ENCODE measurements at regions not wholly inside any gene's neighbourhood (a gene's known extent, or its start where the extent isn't known, plus 50 kb on each side); places are given as distances from the start of the nearest gene placed in this dataset.

GRCh38 chr11:80626721-80627120 lies 1185.9 kb upstream of the TENM4 start:
- no peaks in the 10 kb centered on the region for H3K27me3 ChIP-seq (replicated peaks)
- no peak for TF ChIP-seq CTCF (IDR thresholded peaks at IDR 0.05; ENCODE audit: low read depth, low read length, missing control alignments)
- H3K36me3 ChIP-seq (replicated peaks): no peaks in the 10 kb centered on the region
- no peak overlapping the region for H3K4me3 ChIP-seq (ENCODE audit: low read depth, low read length)
- in situ Hi-C loops (cut with HindIII; ENCODE audit: low pct_ligation_motif_present, low sequenced_read_pairs): no loop called here
- DNase-seq: no peak
- no peak overlapping the region for H3K27ac ChIP-seq

DNA sequence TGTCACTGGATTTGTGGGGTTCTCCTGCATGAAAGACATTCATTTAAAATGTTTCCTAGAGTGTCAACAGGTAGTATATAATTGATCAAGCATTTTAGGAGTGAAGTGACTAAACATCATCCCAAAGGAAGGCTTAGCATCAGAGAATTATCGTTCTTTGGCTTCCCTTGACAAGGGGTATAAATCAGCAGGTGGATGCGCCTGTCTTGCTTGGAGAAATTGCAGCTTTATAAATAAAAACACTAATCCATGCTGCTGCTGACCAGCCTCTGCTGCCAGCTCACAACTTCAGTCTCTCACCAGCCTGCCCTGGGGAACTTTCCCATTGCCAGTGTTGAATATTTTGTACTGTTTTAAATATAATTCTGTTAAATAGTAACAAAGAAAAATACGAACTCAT lies 1184.7 kb upstream of the TENM4 start:
- TF ChIP-seq CTCF (IDR thresholded peaks at IDR 0.05; ENCODE audit: low read depth, low read length, missing control alignments): no peak
- in situ Hi-C loops (cut with HindIII; ENCODE audit: low pct_ligation_motif_present, low sequenced_read_pairs): no loop called here
- H3K4me3 ChIP-seq (ENCODE audit: low read depth, low read length): no peak overlapping the region
- H3K36me3 ChIP-seq (replicated peaks): no peaks in the 10 kb centered on the region
- no peak overlapping the region for H3K27ac ChIP-seq
- DNase-seq: no peak
- H3K27me3 ChIP-seq (replicated peaks): no peaks in the 10 kb centered on the region

GRCh38 chr11:80621871-80622270 lies 1181.0 kb upstream of the TENM4 start:
- no peak overlapping the region for H3K27ac ChIP-seq

GRCh38 chr11:80620867-80621266 lies 1180.0 kb upstream of the TENM4 start:
- TF ChIP-seq CTCF (IDR thresholded peaks at IDR 0.05; ENCODE audit: low read depth, low read length, missing control alignments): no peak

More at GRCh38 chr11:80621871-80622270, 1181.0 kb upstream of the TENM4 start:
- in situ Hi-C loops (cut with HindIII; ENCODE audit: low pct_ligation_motif_present, low sequenced_read_pairs): no loop called here
- DNase-seq: peak; percentile 8
- Histone ChIP-seq H3K36me3 (replicated peaks) (no peaks in the 10 kb centered on the region), H3K4me3 (ENCODE audit: low read depth, low read length) (no peak overlapping the region), H3K27me3 (replicated peaks) (no peaks in the 10 kb centered on the region)
- no peak for TF ChIP-seq CTCF (IDR thresholded peaks at IDR 0.05; ENCODE audit: low read depth, low read length, missing control alignments)

DNA sequence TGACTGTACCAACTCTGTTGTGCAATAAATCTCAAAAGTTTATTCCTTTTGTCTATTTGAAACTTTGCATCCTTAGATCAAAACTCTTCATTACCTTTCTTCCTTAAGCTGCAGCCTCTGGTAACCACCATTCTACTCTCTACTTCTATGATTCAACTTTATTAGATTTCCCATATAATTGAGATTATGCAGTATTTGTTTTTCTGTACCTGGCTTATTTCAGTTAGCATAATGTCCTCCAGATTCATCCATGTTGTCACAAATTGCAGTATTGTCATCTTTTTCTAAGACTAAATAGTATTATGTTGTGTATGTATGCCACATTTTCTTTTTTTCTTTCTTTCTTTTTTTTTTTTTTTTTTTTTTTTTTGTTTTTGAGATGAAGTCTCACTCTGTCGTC lies 1176.3 kb upstream of the TENM4 start:
- no peak for TF ChIP-seq CTCF (IDR thresholded peaks at IDR 0.05; ENCODE audit: low read depth, low read length, missing control alignments)
- H3K27me3 ChIP-seq (replicated peaks): no peaks in the 10 kb centered on the region
- H3K27ac ChIP-seq: no peak overlapping the region
- in situ Hi-C loops (cut with HindIII; ENCODE audit: low pct_ligation_motif_present, low sequenced_read_pairs): no loop called here
- H3K4me3 ChIP-seq (ENCODE audit: low read depth, low read length): no peak overlapping the region
- no peaks in the 10 kb centered on the region for H3K36me3 ChIP-seq (replicated peaks)
- no peak for DNase-seq

More at GRCh38 chr11:80620867-80621266, 1180.0 kb upstream of the TENM4 start:
- Histone ChIP-seq H3K36me3 (replicated peaks) (no peaks in the 10 kb centered on the region), H3K27ac (no peak overlapping the region), H3K27me3 (replicated peaks) (no peaks in the 10 kb centered on the region), H3K4me3 (ENCODE audit: low read depth, low read length) (no peak overlapping the region)
- in situ Hi-C loops (cut with HindIII; ENCODE audit: low pct_ligation_motif_present, low sequenced_read_pairs): no loop called here
- DNase-seq: no peak

DNA sequence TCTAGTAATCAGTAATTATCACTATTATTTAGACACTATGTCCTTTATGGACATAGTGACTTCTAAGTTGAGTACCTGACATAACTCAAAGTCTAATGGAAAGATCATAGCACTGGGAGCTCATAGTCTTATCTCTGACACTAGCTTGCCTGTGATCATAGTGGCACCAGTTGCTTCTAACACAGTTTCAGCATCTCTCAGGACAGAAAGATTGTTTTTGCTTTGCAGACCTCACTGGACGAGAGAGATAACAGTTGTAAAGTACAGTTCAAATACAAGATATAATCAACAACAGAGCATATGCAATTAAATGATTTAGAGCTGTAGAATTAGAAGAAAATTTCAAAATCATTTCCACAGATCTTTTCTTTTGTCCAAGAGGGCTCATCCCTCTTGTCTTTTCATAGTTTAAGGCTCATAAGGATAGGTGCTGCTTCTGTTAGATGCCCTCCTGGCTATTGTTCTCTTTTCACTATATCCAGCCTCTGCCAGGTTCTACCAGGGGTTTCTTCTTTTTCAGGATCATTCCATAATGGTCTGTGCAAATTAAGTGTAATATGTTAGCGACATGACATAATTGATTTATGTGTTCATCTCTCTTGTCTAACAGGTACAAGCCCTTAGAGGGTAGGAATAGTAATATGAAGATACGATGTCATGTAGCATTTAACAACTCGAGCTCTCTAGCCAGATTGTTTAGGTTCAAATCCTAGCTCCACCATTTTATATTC lies 1175.4 kb upstream of the TENM4 start:
- in situ Hi-C loops (cut with HindIII; ENCODE audit: low pct_ligation_motif_present, low sequenced_read_pairs): no loop called here
- no peak for TF ChIP-seq CTCF (IDR thresholded peaks at IDR 0.05; ENCODE audit: low read depth, low read length, missing control alignments)
- Histone ChIP-seq H3K27ac (no peak overlapping the region), H3K27me3 (replicated peaks) (no peaks in the 10 kb centered on the region), H3K36me3 (replicated peaks) (no peaks in the 10 kb centered on the region), H3K4me3 (ENCODE audit: low read depth, low read length) (no peak overlapping the region)
- no peak for DNase-seq

Data from brain microvascular endothelial cell (primary cell).